Progenitor cell of endocrine pancreas (in vitro differentiated cells): ENCODE measurements at regions not wholly inside any gene's neighbourhood (a gene's known extent, or its start where the extent isn't known, plus 50 kb on each side); places are given as distances from the start of the nearest gene placed in this dataset.

Source experiments
- DNase-seq: peaks from one replicate; pipeline ENCODE4 v3.0.0; 2021; ENCODE audit warnings: low spot score; ENCODE audit not compliant: unreplicated experiment
- H3K27ac Mint-ChIP-seq: 2 replicates; pipeline ENCODE4 v1.8.0; 2021; ENCODE audit warnings: mild to moderate bottlenecking, moderate library complexity, mixed read lengths
- H3K27me3 Mint-ChIP-seq: 2 replicates; pipeline ENCODE4 v1.8.0; 2021; ENCODE audit warnings: mixed read lengths
- H3K36me3 Mint-ChIP-seq: 2 replicates; pipeline ENCODE4 v1.8.0; 2022; ENCODE audit warnings: mixed read lengths; ENCODE audit not compliant: insufficient read depth
- H3K4me1 Mint-ChIP-seq: 2 replicates; pipeline ENCODE4 v1.8.0; 2021; ENCODE audit warnings: low read depth, mixed read lengths
- H3K4me3 Mint-ChIP-seq: 2 replicates; pipeline ENCODE4 v1.8.0; 2021; ENCODE audit warnings: low read depth, mild to moderate bottlenecking, moderate library complexity, mixed read lengths
- H3K9me3 Mint-ChIP-seq: 2 replicates; pipeline ENCODE4 v1.8.0; 2021; ENCODE audit warnings: low read depth, mixed read lengths
- TF ChIP-seq, protein P1 (sequence below): fragments of 200-600 bp; sonication (generic); IDR thresholded peaks from one replicate; pipeline ENCODE4 v1.5.0; 2021; ENCODE audit warnings: antibody characterized with exemption, mild to moderate bottlenecking; ENCODE audit not compliant: unreplicated experiment

DNA sequence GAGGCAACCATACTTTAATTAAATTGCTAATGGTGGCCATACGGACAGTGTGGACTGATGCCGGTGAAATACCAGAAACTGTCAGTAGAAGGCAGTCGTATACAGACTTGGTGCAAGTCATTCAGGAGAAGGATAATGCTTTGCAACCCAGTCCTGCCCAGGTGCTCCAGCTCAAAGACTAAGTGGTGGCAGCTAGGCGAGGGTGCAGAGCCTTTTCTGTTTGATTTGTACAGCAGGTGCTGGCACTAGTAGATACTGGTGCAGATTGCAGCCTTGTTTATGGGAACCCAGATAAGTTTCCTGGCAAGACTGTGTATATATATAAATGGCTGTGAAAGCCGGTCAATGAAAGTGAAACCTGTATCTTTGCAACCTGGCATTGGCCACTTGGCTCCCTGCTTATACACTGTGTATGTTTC lies 208.3 kb upstream of the SYT4 start:
- Mint-ChIP-seq H3K9me3 (peaks cover 26% of the 10 kb centered on the region), H3K4me3 (no peak overlapping the region), H3K27ac (no peak overlapping the region), H3K27me3 (no peaks in the 10 kb centered on the region), H3K4me1 (peaks cover 3% of the 10 kb centered on the region), H3K36me3 (no peaks in the 10 kb centered on the region)
- TF ChIP-seq, protein P1, sequence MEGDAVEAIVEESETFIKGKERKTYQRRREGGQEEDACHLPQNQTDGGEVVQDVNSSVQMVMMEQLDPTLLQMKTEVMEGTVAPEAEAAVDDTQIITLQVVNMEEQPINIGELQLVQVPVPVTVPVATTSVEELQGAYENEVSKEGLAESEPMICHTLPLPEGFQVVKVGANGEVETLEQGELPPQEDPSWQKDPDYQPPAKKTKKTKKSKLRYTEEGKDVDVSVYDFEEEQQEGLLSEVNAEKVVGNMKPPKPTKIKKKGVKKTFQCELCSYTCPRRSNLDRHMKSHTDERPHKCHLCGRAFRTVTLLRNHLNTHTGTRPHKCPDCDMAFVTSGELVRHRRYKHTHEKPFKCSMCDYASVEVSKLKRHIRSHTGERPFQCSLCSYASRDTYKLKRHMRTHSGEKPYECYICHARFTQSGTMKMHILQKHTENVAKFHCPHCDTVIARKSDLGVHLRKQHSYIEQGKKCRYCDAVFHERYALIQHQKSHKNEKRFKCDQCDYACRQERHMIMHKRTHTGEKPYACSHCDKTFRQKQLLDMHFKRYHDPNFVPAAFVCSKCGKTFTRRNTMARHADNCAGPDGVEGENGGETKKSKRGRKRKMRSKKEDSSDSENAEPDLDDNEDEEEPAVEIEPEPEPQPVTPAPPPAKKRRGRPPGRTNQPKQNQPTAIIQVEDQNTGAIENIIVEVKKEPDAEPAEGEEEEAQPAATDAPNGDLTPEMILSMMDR, result no peak
- DNase-seq, result no peak

DNA sequence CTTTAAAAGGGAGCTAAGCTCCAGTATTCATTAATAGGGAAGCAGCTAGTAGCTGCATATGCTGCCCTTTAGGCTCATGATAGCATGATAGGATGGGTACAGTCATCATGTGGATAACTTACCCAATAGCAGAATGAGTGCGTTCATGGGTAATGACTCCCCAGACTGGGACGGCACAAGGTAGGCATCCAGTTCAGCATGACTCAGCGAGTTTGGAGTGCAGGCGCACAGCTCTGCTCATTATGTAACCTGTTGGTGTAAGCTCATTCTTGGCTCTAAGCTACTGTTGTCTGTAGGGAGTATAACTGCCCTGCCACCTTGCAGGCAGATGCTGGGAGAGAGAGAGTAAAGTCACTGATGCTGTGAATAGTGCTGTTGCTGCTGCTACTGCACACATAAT lies 209.2 kb upstream of the SYT4 start:
- Mint-ChIP-seq H3K27me3 (no peaks in the 10 kb centered on the region), H3K36me3 (no peaks in the 10 kb centered on the region), H3K4me3 (no peak overlapping the region), H3K9me3 (peaks cover 26% of the 10 kb centered on the region), H3K4me1 (peaks cover 3% of the 10 kb centered on the region), H3K27ac (no peak overlapping the region)
- no peak for DNase-seq
- TF ChIP-seq, protein P1, result no peak

DNA sequence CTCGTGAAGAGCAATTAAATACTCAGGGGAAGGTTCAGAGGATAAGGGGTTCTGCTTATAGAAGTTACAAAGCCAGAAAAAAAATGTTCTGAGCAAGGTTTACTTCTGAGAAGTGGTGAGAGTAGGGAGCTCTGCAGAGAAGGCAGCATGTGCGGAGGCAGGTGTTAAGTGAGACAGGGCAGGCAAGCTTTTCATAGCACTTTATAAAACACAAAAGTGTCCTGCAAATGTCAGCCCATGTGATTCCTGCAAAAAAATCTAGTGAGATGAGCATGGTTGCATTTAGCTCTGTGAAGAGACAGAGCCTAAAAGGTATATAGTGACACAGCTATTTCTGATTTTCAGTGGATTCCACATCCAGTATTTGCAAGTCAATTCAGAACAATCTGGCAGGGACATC lies 223.8 kb upstream of the SYT4 start:
- H3K36me3 Mint-ChIP-seq, result no peaks in the 10 kb centered on the region
- H3K27me3 Mint-ChIP-seq, result no peaks in the 10 kb centered on the region
- no peak for DNase-seq
- no peak overlapping the region for H3K27ac Mint-ChIP-seq
- TF ChIP-seq, protein P1, result no peak
- H3K4me3 Mint-ChIP-seq, result no peak overlapping the region
- H3K4me1 Mint-ChIP-seq, result no peaks in the 10 kb centered on the region
- peaks cover 24% of the 10 kb centered on the region for H3K9me3 Mint-ChIP-seq

DNA sequence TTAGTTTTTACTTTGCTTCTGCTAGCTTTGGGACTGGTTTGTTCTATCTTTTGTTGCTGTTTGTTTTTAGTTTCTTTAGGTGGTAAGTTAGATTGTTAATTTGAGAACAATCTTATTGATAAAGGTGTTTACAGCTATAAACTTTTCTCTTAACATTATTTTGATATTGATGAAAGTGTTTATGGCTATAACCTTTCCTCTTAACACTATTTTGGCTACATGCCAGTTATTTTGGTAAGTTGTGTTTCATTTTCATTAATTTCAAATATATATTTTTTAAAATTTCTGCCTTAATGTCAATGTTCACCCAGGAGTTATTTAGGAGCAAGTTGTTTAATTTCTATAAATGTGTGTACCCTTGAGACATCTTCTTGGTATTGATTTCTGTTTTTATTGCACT lies 229.6 kb upstream of the SYT4 start:
- H3K9me3 Mint-ChIP-seq, result peaks cover 60% of the 10 kb centered on the region
- no peak overlapping the region for H3K27ac Mint-ChIP-seq
- H3K4me3 Mint-ChIP-seq, result no peak overlapping the region
- no peaks in the 10 kb centered on the region for H3K27me3 Mint-ChIP-seq
- DNase-seq, result no peak
- no peaks in the 10 kb centered on the region for H3K36me3 Mint-ChIP-seq
- no peaks in the 10 kb centered on the region for H3K4me1 Mint-ChIP-seq
- TF ChIP-seq, protein P1, result no peak

DNA sequence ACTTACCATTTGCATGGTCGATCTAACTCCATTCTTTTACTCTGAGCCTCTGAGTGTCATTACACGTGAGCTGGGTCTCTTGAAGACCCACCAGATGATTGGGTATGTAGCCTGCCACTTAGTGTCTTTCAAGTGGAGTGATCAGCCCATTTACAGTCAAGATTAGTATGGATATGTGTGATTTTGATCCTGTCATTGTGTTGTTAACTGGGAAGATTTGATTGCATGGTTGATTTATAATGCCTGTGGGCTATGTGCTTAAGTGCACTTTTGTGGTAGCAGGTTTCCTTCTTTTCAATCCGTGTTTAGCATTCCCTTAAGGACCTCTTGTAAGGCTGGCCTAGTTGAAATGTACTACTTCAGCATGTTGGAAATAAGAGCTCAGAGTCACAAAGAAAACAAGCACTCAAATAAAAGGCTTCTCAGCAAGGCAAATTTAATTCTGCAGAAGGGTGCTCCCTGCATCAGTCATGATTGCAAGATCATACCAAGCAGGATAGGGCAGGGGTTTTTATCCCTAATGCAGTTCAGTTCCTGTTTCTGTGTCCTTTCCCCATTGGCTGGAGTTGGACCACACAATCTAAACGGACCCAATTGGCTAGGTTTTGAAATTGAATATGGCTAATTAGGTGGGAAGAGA lies 230.7 kb upstream of the SYT4 start:
- Mint-ChIP-seq H3K27me3 (no peaks in the 10 kb centered on the region), H3K27ac (no peak overlapping the region), H3K36me3 (no peaks in the 10 kb centered on the region), H3K4me1 (no peaks in the 10 kb centered on the region), H3K9me3 (peaks cover 62% of the 10 kb centered on the region), H3K4me3 (no peak overlapping the region)
- TF ChIP-seq, protein P1, result no peak
- DNase-seq, result no peak
